HepG2 (cell line): ENCODE measurements at regions not wholly inside any gene's neighbourhood (a gene's known extent, or its start where the extent isn't known, plus 50 kb on each side); places are given as distances from the start of the nearest gene placed in this dataset.

ENCODE experiments used
- ATAC-seq: fragments of 200-7000 bp; cut with Tn5 transposase; 3 replicates; pipeline ENCODE4 v1.9.1; 2020; ENCODE audit warnings: mild to moderate bottlenecking, moderate library complexity
- BruUV-seq: library from RNA; stranded (reverse); fragments of 400-500 nt; replicated peaks from 2 replicates; lab custom pipeline; 2021; lab: Mats Ljungman, UMichigan
- CTCF ChIA-PET: fragments of 300-600 bp; formaldehyde crosslinking; extraction: SDS; loops from one replicate; lab custom pipeline; 2021; ENCODE audit warnings: low total read pairs, inconsistent platforms, low intra/inter-chr PET ratio; lab: Yijun Ruan, JAX
- POLR2A ChIA-PET: fragments of 350-600 bp; sonication (Branson Sonifier 250); formaldehyde crosslinking; loops from one replicate; lab custom pipeline; 2020; ENCODE audit warnings: antibody characterized with exemption, inconsistent platforms; lab: Yijun Ruan, JAX
- DNase-seq: peaks from one replicate; pipeline ENCODE4 v3.0.0-alpha.2; 2015; ENCODE audit warnings: low spot score
- FAIRE-seq: peaks from 3 replicates; lab custom pipeline; 2011; peaks lifted over from hg19 to GRCh38; lab: Jason Lieb, UNC
- H2AFZ ChIP-seq: one replicate; pipeline ENCODE4 v1.6.1; 2011; ENCODE audit warnings: low read length, inconsistent platforms
- H3K27ac ChIP-seq: fragments of 300-600 bp; 3 replicates; pipeline ENCODE4 v1.8.0; 2011; ENCODE audit warnings: mixed run types, mild to moderate bottlenecking, mixed read lengths, low read length, inconsistent platforms; ENCODE audit not compliant: insufficient read depth; ENCODE audit errors: extremely low read length
- H3K27me3 ChIP-seq, 2 experiments: fragments of 200-600 bp in 1 of 2; 2 replicates in 1 of 2; 3 replicates in 1 of 2; pipeline versions ENCODE4 v1.6.0 to v1.8.0; 2011; ENCODE audit warnings: low read length in 2 of 2, mild to moderate bottlenecking in 2 of 2, moderate library complexity in 2 of 2, inconsistent platforms in 1 of 2; ENCODE audit not compliant: insufficient read depth in 2 of 2, control insufficient read depth in 1 of 2
- H3K36me3 ChIP-seq, 2 experiments: fragments of 200-600 bp in 1 of 2; replicated peaks in 1 of 2; 2 replicates in 1 of 2; 3 replicates in 1 of 2; pipeline versions ENCODE4 v1.5.1 to v1.8.0; 2011; ENCODE audit warnings: low read length in 2 of 2, inconsistent platforms in 1 of 2; ENCODE audit not compliant: insufficient read depth in 2 of 2, control insufficient read depth in 1 of 2
- H3K4me1 ChIP-seq: 2 replicates; pipeline ENCODE4 v1.5.1; 2012; ENCODE audit warnings: low read length, inconsistent platforms; ENCODE audit not compliant: insufficient read depth
- H3K4me2 ChIP-seq: 2 replicates; pipeline ENCODE4 v1.6.0; 2011; ENCODE audit warnings: low read depth, low read length, inconsistent platforms
- H3K4me3 ChIP-seq, 3 experiments: fragments of 200-600 bp in 1 of 3; sonication (generic), shearing (Covaris generic) in 1 of 3; replicated peaks in 1 of 3; 2 replicates each; pipeline ENCODE4 v1.5.1; 2011 to 2016; ENCODE audit warnings: low read length in 3 of 3, inconsistent platforms in 2 of 3, low read depth in 2 of 3, mild to moderate bottlenecking in 2 of 3, control low read depth in 1 of 3, mixed read lengths in 1 of 3; ENCODE audit not compliant: insufficient read depth in 1 of 3
- H3K79me2 ChIP-seq: one replicate; pipeline ENCODE4 v1.6.1; 2011; ENCODE audit warnings: low read length, inconsistent platforms; ENCODE audit not compliant: insufficient read depth
- H3K9ac ChIP-seq: 2 replicates; pipeline ENCODE4 v1.6.0; 2011; ENCODE audit warnings: mild to moderate bottlenecking, low read depth, low read length, inconsistent platforms; ENCODE audit not compliant: insufficient read depth
- H3K9me3 ChIP-seq: 2 replicates; pipeline ENCODE4 v1.5.1; 2012; ENCODE audit warnings: mild to moderate bottlenecking, low read length
- H4K20me1 ChIP-seq: 2 replicates; pipeline ENCODE4 v1.6.0; 2011; ENCODE audit warnings: inconsistent platforms, mild to moderate bottlenecking, low read length, moderate library complexity; ENCODE audit not compliant: insufficient read depth
- DNMT1 ChIP-seq: sonication (generic); formaldehyde crosslinking; IDR thresholded peaks from 2 replicates; pipeline ENCODE4 v1.5.1; 2020; ENCODE audit warnings: mild to moderate bottlenecking, missing genetic modification reagents
- ELF1 ChIP-seq: sonication (generic); formaldehyde crosslinking; IDR thresholded peaks from 2 replicates; pipeline ENCODE4 v1.4.0; 2020; ENCODE audit warnings: missing genetic modification reagents
- EP300 ChIP-seq, 3 experiments: sonication (generic) in 1 of 3; formaldehyde crosslinking in 1 of 3; IDR thresholded peaks; 2 replicates each; pipeline versions ENCODE4 v1.5.1 to v1.6.1; 2011 to 2020; ENCODE audit warnings: low read depth in 2 of 3, low read length in 2 of 3, borderline replicate concordance in 1 of 3, improper control_type of control experiment in 1 of 3, mild to moderate bottlenecking in 1 of 3, missing genetic modification reagents in 1 of 3, moderate library complexity in 1 of 3
- GABPA ChIP-seq, 2 experiments: IDR thresholded peaks; 2 replicates each; pipeline ENCODE4 v1.6.1; 2011 to 2016; ENCODE audit warnings: low read depth in 2 of 2, low read length in 1 of 2, missing biosample characterization in 1 of 2, missing genetic modification characterization in 1 of 2
- HNRNPL ChIP-seq: fragments of 200-400 bp; formaldehyde crosslinking; IDR thresholded peaks from 2 replicates; pipeline ENCODE4 v1.6.1; 2017; ENCODE audit warnings: mild to moderate bottlenecking, low read depth, low read length
- PCBP2 ChIP-seq: fragments of 200-400 bp; formaldehyde crosslinking; optimal IDR thresholded peaks from 2 replicates; pipeline ENCODE3; 2018; ENCODE audit warnings: low read length, low read depth; ENCODE audit not compliant: poor library complexity, severe bottlenecking
- SMARCC2 ChIP-seq: fragments of 450-650 bp; IDR thresholded peaks from 2 replicates; pipeline ENCODE4 v1.6.1; 2017; ENCODE audit warnings: antibody characterized with exemption, mild to moderate bottlenecking
- ZNF317 ChIP-seq: sonication (generic); formaldehyde crosslinking; IDR thresholded peaks from 2 replicates; pipeline ENCODE4 v1.5.0; 2020; ENCODE audit warnings: mild to moderate bottlenecking, missing genetic modification reagents
- ZNF607 ChIP-seq: sonication (generic); formaldehyde crosslinking; IDR thresholded peaks from 2 replicates; pipeline ENCODE4 v1.5.1; 2020; ENCODE audit warnings: missing genetic modification reagents, mild to moderate bottlenecking, borderline replicate concordance
- WGBS: methylation state at CpG from one replicate; pipeline ENCODE4 v1.1.6; 2017; ENCODE audit warnings: low lambda C conversion rate; 5-methylcytosine and 5-hydroxymethylcytosine counted together
- in situ Hi-C: cut with HindIII; loops from 2 replicates; pipeline ENCODE4 v1.10.0; 2017; ENCODE audit warnings: low pct_unique_long_range_greater_than_20kb; ENCODE audit not compliant: extremely low pct_ligation_motif_present
- intact Hi-C: fragments of 100-400 bp; cut with micrococcal nuclease; formaldehyde crosslinking; loops from one replicate; pipeline ENCODE4 v1.10.0; 2022; ENCODE audit not compliant: unreplicated experiment
- TF ChIP-seq, protein P1 (sequence below): sonication (generic); formaldehyde crosslinking; IDR thresholded peaks from 2 replicates; pipeline ENCODE4 v1.5.1; 2020; ENCODE audit warnings: mild to moderate bottlenecking, missing genetic modification reagents, moderate library complexity
- TF ChIP-seq, protein P2 (sequence below): sonication (generic); formaldehyde crosslinking; IDR thresholded peaks from 2 replicates; pipeline ENCODE4 v1.9.0; 2021; ENCODE audit warnings: missing genetic modification reagents, borderline replicate concordance

- TF ChIP-seq PCBP2: no peak
Measured at GRCh38 chr4:171022824-171023230, 790.4 kb upstream of the GALNTL6 start (continued).

DNA sequence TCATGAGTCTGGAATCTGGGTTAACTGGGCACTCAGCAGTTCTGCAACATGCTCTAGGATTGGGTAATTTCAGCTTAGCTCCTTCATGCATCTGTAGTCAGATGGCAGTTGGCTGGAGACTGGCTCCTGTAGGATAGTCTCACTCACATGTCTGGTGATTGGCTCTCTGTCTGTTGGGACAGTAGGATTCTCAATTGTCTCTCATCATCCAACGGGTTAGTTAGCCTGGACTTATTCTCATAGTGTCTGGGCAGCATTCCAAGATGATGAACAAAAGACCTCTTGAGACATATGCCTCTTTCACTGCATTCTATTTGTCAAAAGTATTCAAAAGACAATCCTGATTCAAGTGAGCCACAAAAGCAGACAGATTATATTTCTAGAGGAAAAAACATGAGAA, 795.6 kb upstream of the GALNTL6 start:
- H3K4me1 ChIP-seq: no peaks in the 10 kb centered on the region
- H3K9me3 ChIP-seq: no peaks in the 10 kb centered on the region
- no peak overlapping the region for H3K4me2 ChIP-seq
- H3K9ac ChIP-seq: no peak overlapping the region
- H3K79me2 ChIP-seq: no peaks in the 10 kb centered on the region
- CTCF ChIA-PET: no interaction called here
- no TSS peak for BruUV-seq
- TF ChIP-seq EP300 (IDR thresholded peaks at IDR 0.05; ENCODE audit: low read depth in 2 of 2, low read length in 2 of 2) (no peak), EP300 (CRISPR knock-in tag; IDR thresholded peaks at IDR 0.05; ENCODE audit: borderline replicate concordance) (no peak), ZNF607 (CRISPR knock-in tag) (no peak), HNRNPL (no peak), ELF1 (no peak), GABPA (IDR thresholded peaks at IDR 0.05; ENCODE audit: low read depth, low read length) (no peak), GABPA (CRISPR knock-in tag; IDR thresholded peaks at IDR 0.05; ENCODE audit: low read depth) (no peak), ZNF317 (CRISPR knock-in tag) (no peak), DNMT1 (CRISPR knock-in tag) (no peak), SMARCC2 (no peak)
- TF ChIP-seq, protein P1, sequence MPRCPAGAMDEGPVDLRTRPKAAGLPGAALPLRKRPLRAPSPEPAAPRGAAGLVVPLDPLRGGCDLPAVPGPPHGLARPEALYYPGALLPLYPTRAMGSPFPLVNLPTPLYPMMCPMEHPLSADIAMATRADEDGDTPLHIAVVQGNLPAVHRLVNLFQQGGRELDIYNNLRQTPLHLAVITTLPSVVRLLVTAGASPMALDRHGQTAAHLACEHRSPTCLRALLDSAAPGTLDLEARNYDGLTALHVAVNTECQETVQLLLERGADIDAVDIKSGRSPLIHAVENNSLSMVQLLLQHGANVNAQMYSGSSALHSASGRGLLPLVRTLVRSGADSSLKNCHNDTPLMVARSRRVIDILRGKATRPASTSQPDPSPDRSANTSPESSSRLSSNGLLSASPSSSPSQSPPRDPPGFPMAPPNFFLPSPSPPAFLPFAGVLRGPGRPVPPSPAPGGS (CRISPR knock-in tag): no peak
- TF ChIP-seq, protein P2, sequence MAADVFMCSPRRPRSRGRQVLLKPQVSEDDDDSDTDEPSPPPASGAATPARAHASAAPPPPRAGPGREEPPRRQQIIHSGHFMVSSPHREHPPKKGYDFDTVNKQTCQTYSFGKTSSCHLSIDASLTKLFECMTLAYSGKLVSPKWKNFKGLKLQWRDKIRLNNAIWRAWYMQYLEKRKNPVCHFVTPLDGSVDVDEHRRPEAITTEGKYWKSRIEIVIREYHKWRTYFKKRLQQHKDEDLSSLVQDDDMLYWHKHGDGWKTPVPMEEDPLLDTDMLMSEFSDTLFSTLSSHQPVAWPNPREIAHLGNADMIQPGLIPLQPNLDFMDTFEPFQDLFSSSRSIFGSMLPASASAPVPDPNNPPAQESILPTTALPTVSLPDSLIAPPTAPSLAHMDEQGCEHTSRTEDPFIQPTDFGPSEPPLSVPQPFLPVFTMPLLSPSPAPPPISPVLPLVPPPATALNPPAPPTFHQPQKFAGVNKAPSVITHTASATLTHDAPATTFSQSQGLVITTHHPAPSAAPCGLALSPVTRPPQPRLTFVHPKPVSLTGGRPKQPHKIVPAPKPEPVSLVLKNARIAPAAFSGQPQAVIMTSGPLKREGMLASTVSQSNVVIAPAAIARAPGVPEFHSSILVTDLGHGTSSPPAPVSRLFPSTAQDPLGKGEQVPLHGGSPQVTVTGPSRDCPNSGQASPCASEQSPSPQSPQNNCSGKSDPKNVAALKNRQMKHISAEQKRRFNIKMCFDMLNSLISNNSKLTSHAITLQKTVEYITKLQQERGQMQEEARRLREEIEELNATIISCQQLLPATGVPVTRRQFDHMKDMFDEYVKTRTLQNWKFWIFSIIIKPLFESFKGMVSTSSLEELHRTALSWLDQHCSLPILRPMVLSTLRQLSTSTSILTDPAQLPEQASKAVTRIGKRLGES (CRISPR knock-in tag): no peak
- H3K27me3 ChIP-seq: no peaks in the 10 kb centered on the region
- no peaks in the 10 kb centered on the region for H4K20me1 ChIP-seq
- intact Hi-C loops (no loop called here), in situ Hi-C loops (no loop called here)
- no peak for DNase-seq
- H3K4me3 ChIP-seq: no peak overlapping the region
- H3K27ac ChIP-seq: no peak overlapping the region
- ATAC-seq: no peak
- no peaks in the 10 kb centered on the region for H3K36me3 ChIP-seq
- POLR2A ChIA-PET: no interaction called here
- no peak for FAIRE-seq
- H2AFZ ChIP-seq: no peak overlapping the region
- WGBS: 0% methylated on average over 1 of the region's 1 CpG
